HS-5 (cell line): ENCODE measurements at regions not wholly inside any gene's neighbourhood (a gene's known extent, or its start where the extent isn't known, plus 50 kb on each side); places are given as distances from the start of the nearest gene placed in this dataset.

Source experiments
- DNase-seq: peaks from one replicate; pipeline ENCODE4 v3.0.0-alpha.2; 2012; ENCODE audit warnings: low read depth

- no peak for DNase-seq
Measured at GRCh38 chr3:159818997-159819500, 169.6 kb upstream of the IL12A start.

GRCh38 chr3:159819676-159820075, 169.0 kb upstream of the IL12A start:
- DNase-seq = no peak

GRCh38 chr3:159821110-159821509, 167.5 kb upstream of the IL12A start:
- DNase-seq = no peak

- no peak for DNase-seq
Measured at GRCh38 chr3:159821736-159822135, 166.9 kb upstream of the IL12A start.

- DNase-seq = no peak
Measured at GRCh38 chr3:159823780-159824179, 164.9 kb upstream of the IL12A start.

GRCh38 chr3:159824333-159824732, 164.3 kb upstream of the IL12A start:
- peak; percentile 91 for DNase-seq

- no peak for DNase-seq
Measured at GRCh38 chr3:159825216-159825854, 163.3 kb upstream of the IL12A start.

- DNase-seq = no peak
Measured at GRCh38 chr3:159828542-159828943, 160.1 kb upstream of the IL12A start.

- no peak for DNase-seq
Measured at GRCh38 chr3:159829056-159829455, 159.6 kb upstream of the IL12A start.

- DNase-seq = peak; percentile 93
Measured at GRCh38 chr3:159829539-159830227, 159.0 kb upstream of the IL12A start.

GRCh38 chr3:159830523-159831154, 158.0 kb upstream of the IL12A start:
- DNase-seq = no peak

GRCh38 chr3:159831466-159831865, 157.2 kb upstream of the IL12A start:
- DNase-seq = no peak

GRCh38 chr3:159832024-159832423, 156.6 kb upstream of the IL12A start:
- DNase-seq = no peak

GRCh38 chr3:159835126-159835525, 153.5 kb upstream of the IL12A start:
- DNase-seq = no peak

GRCh38 chr3:159837725-159838124, 150.9 kb upstream of the IL12A start:
- DNase-seq = no peak

- DNase-seq = no peak
Measured at GRCh38 chr3:159838938-159839337, 149.7 kb upstream of the IL12A start.

- DNase-seq = no peak
Measured at GRCh38 chr3:159839561-159840379, 148.9 kb upstream of the IL12A start, which contains the start of gene SCHIP1. TSS of gene SCHIP1 (plus strand) at chr3:159839861.

- no peak for DNase-seq
Measured at GRCh38 chr3:159840703-159841299, 147.8 kb upstream of the IL12A start.

GRCh38 chr3:159841766-159842165, 146.9 kb upstream of the IL12A start:
- DNase-seq = no peak

- DNase-seq = no peak
Measured at GRCh38 chr3:159843840-159844730, 144.6 kb upstream of the IL12A start.

- DNase-seq = no peak
Measured at GRCh38 chr3:159844801-159845261, 143.8 kb upstream of the IL12A start.
